ENCODE measurements at regions not wholly inside any gene's neighbourhood (a gene's known extent, or its start where the extent isn't known, plus 50 kb on each side); places are given as distances from the start of the nearest gene placed in this dataset.
"Not testable (repeated sequence)": the region's sequence is repeated elsewhere in the genome, so short reads cannot be mapped to it uniquely, and the experiment has no call there.

GRCh38 chr2:228589115-228589514, 407.6 kb upstream of the SPHKAP start:
- no peak for DNase-seq
- Histone ChIP-seq H3K27me3 (no peaks in the 10 kb centered on the region), H3K4me1 (no peaks in the 10 kb centered on the region), H3K9me3 (no peaks in the 10 kb centered on the region), H3K36me3 (no peaks in the 10 kb centered on the region), H3K27ac (no peak overlapping the region), H3K4me3 (no peak overlapping the region)
- intact Hi-C loops (cut with DNase I; ENCODE audit: low total_unique reads) (no loop called here), in situ Hi-C loops (cut with MboI; ENCODE audit: low sequenced_read_pairs in 4 of 4) (no loop called here)
- TF ChIP-seq, protein P1, sequence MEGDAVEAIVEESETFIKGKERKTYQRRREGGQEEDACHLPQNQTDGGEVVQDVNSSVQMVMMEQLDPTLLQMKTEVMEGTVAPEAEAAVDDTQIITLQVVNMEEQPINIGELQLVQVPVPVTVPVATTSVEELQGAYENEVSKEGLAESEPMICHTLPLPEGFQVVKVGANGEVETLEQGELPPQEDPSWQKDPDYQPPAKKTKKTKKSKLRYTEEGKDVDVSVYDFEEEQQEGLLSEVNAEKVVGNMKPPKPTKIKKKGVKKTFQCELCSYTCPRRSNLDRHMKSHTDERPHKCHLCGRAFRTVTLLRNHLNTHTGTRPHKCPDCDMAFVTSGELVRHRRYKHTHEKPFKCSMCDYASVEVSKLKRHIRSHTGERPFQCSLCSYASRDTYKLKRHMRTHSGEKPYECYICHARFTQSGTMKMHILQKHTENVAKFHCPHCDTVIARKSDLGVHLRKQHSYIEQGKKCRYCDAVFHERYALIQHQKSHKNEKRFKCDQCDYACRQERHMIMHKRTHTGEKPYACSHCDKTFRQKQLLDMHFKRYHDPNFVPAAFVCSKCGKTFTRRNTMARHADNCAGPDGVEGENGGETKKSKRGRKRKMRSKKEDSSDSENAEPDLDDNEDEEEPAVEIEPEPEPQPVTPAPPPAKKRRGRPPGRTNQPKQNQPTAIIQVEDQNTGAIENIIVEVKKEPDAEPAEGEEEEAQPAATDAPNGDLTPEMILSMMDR (IDR thresholded peaks at IDR 0.05 in 4 of 5, conservative IDR thresholded peaks at IDR 0.05 in 1 of 5) = no peak
- TF ChIP-seq POLR2A (IDR thresholded peaks at IDR 0.05) = no peak
- no peak for ATAC-seq

GRCh38 chr2:228581731-228582130, 400.2 kb upstream of the SPHKAP start:
- H3K27me3 ChIP-seq = no peaks in the 10 kb centered on the region
- H3K4me1 ChIP-seq = no peaks in the 10 kb centered on the region
- no peak overlapping the region for H3K4me3 ChIP-seq
- no peaks in the 10 kb centered on the region for H3K36me3 ChIP-seq
- no peaks in the 10 kb centered on the region for H3K9me3 ChIP-seq
- ATAC-seq = no peak
- H3K27ac ChIP-seq = no peak overlapping the region
- in situ Hi-C loops (cut with MboI; ENCODE audit: low sequenced_read_pairs in 4 of 4) = no loop called here
- no peak for DNase-seq
- TF ChIP-seq POLR2A (IDR thresholded peaks at IDR 0.05) = no peak
- TF ChIP-seq, protein P1 (IDR thresholded peaks at IDR 0.05 in 4 of 5, conservative IDR thresholded peaks at IDR 0.05 in 1 of 5) = no peak
- intact Hi-C loops (cut with DNase I; ENCODE audit: low total_unique reads) = no loop called here

DNA sequence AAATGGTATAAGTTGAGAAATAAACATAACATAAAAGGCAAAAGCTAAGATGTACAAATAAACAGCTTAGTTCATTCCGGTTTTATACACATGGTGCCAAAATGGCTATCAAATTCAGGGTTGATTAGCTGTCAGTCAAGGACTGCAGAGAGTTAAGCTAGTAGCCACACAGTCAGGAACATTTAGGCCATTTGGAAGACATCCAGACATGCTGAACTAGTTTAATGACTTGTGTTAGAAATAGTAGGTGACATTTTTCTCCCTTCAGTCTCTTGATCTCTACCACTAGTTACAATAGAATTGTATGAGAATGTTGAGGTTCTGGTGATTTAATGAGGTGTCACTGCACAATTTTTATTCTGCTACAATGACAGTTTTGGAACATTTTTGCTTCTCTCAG, 394.4 kb upstream of the SPHKAP start:
- Histone ChIP-seq H3K27ac (no peak overlapping the region), H3K4me3 (no peak overlapping the region), H3K27me3 (no peaks in the 10 kb centered on the region), H3K36me3 (no peaks in the 10 kb centered on the region), H3K4me1 (no peaks in the 10 kb centered on the region), H3K9me3 (no peaks in the 10 kb centered on the region)
- in situ Hi-C loops (cut with MboI; ENCODE audit: low sequenced_read_pairs in 4 of 4) = no loop called here
- intact Hi-C loops (cut with DNase I; ENCODE audit: low total_unique reads) = no loop called here
- ATAC-seq (no peak), DNase-seq (no peak)
- TF ChIP-seq POLR2A (IDR thresholded peaks at IDR 0.05) = no peak
- TF ChIP-seq, protein P1 (IDR thresholded peaks at IDR 0.05 in 4 of 5, conservative IDR thresholded peaks at IDR 0.05 in 1 of 5) = no peak

DNA sequence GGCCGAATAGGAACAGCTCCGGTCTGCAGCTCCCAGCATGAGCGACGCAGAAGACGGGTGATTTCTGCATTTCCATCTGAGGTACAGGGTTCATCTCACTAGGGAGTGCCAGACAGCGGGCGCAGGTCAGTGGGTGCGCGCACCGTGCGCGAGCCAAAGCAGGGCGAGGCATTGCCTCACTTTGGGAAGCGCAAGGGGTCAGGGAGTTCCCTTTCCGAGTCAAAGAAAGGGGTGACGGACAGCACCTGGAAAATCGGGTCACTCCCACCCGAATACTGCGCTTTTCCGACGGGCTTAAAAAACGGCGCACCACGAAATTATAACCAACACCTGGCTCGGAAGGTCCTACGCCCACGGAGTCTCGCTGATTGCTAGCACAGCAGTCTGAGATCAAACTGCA, 386.8 kb upstream of the SPHKAP start:
- in situ Hi-C loops (cut with MboI; ENCODE audit: low sequenced_read_pairs in 4 of 4); DNase-seq; H3K27me3 ChIP-seq; ATAC-seq; H3K27ac ChIP-seq; intact Hi-C loops (cut with DNase I; ENCODE audit: low total_unique reads); H3K9me3 ChIP-seq; H3K4me1 ChIP-seq; H3K4me3 ChIP-seq; H3K36me3 ChIP-seq: not testable (repeated sequence)

- Histone ChIP-seq H3K9me3 (no peaks in the 10 kb centered on the region), H3K27me3 (no peaks in the 10 kb centered on the region), H3K36me3 (no peaks in the 10 kb centered on the region), H3K4me3 (no peak overlapping the region), H3K4me1 (no peaks in the 10 kb centered on the region), H3K27ac (no peak overlapping the region)
- intact Hi-C loops (cut with DNase I; ENCODE audit: low total_unique reads) (no loop called here), in situ Hi-C loops (cut with MboI; ENCODE audit: low sequenced_read_pairs in 4 of 4) (no loop called here)
- no peak for ATAC-seq
- TF ChIP-seq, protein P1 (IDR thresholded peaks at IDR 0.05 in 4 of 5, conservative IDR thresholded peaks at IDR 0.05 in 1 of 5) = no peak
- TF ChIP-seq POLR2A (IDR thresholded peaks at IDR 0.05) = no peak
- DNase-seq = no peak
Observed at GRCh38 chr2:228561816-228562215, 380.3 kb upstream of the SPHKAP start.
